ENCODE measurements at regions not wholly inside any gene's neighbourhood (a gene's known extent, or its start where the extent isn't known, plus 50 kb on each side); places are given as distances from the start of the nearest gene placed in this dataset.

DNA sequence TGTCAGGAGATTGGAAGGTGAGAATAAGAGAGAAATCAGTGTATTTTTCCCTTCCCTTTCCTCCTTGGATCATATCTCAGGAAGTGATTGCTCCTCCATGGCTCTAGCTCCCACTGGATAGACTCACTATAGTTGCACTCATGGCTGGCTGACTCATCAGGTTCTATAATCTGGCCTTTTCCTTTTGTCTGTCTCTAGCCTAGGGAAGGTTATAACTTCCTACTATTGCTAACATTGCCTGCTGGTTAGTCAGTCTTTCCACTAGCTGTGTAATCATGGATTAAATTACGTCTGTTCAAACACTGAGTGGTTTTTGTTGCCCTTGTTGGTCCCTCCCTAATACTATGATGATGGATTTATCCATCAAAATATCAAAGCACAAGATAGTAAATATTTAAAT, 195.5 kb upstream of the VEGFC start:
- Histone ChIP-seq H3K9me3 (ENCODE audit: low read depth) (no peaks in the 10 kb centered on the region), H3K27ac (no peak overlapping the region), H3K4me1 (ENCODE audit: low read depth) (no peaks in the 10 kb centered on the region), H3K27me3 (peaks cover 6% of the 10 kb centered on the region), H3K36me3 (no peaks in the 10 kb centered on the region), H3K4me3 (no peak overlapping the region)
- no peak for TF ChIP-seq CTCF (IDR thresholded peaks at IDR 0.05; ENCODE audit: low read depth, low read length)
- DNase-seq (ENCODE audit: low read depth in 1 of 2, low spot score in 1 of 2), result peak in 1 of 2 donors; percentile 88

DNA sequence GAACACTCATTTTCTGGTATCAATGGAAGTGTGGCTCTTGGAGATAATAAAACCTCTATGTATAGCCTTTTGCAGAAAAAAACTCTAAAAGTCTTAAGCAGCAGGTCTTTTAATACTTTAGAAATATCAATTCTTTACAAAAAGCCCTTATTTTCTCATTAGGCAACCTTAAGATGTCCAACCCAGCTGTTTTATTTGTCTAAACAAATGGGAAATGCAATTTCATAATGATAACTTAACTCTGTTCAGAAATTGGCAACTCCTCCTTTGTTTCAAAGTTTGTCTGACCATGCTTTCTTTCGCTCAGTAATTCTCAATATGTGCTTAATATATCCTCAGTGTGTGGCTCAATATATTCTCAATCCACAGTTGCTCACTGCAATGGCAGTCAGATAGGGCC, 196.5 kb upstream of the VEGFC start:
- Histone ChIP-seq H3K27ac (no peak overlapping the region), H3K4me3 (no peak overlapping the region), H3K27me3 (peaks cover 6% of the 10 kb centered on the region), H3K4me1 (ENCODE audit: low read depth) (no peaks in the 10 kb centered on the region), H3K9me3 (ENCODE audit: low read depth) (no peaks in the 10 kb centered on the region), H3K36me3 (no peaks in the 10 kb centered on the region)
- no peak for DNase-seq (ENCODE audit: low read depth in 1 of 2, low spot score in 1 of 2)
- TF ChIP-seq CTCF (IDR thresholded peaks at IDR 0.05; ENCODE audit: low read depth, low read length), result no peak

DNA sequence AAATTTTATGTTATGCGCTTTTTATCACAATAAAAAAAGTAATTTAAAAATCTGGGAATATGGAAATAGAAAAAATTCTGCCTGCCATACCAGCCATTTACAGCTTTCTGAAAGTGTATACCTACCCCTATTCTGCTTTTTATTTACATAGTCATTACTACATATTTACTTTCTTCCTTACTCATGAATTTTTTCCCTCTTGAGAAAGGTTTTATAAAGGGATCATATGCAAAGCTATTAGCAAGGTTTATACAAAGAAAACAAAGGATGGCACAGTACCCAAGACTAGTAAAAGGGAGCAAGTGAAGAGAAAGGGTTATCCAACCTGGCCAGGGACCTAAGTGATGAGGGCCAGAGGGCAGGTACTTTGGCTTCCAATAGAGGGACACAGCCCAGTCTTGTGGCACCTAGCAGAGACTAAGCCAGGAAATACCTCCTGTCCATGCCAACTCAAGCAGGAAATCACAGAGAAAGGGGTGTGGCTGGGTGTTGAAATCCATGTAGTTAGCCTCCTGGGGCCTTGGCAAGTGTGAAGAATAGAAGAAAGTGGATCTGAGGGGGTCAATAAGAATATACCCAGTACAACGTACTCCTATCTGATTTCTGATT, 207.3 kb upstream of the VEGFC start:
- Histone ChIP-seq H3K36me3 (no peaks in the 10 kb centered on the region), H3K27me3 (peaks cover 5% of the 10 kb centered on the region), H3K9me3 (ENCODE audit: low read depth) (no peaks in the 10 kb centered on the region), H3K4me3 (no peak overlapping the region), H3K27ac (no peak overlapping the region), H3K4me1 (ENCODE audit: low read depth) (peaks cover 9% of the 10 kb centered on the region)
- no peak for TF ChIP-seq CTCF (IDR thresholded peaks at IDR 0.05; ENCODE audit: low read depth, low read length)
- DNase-seq (ENCODE audit: low read depth in 1 of 2, low spot score in 1 of 2), result peak in 1 of 2 donors; percentile 13

DNA sequence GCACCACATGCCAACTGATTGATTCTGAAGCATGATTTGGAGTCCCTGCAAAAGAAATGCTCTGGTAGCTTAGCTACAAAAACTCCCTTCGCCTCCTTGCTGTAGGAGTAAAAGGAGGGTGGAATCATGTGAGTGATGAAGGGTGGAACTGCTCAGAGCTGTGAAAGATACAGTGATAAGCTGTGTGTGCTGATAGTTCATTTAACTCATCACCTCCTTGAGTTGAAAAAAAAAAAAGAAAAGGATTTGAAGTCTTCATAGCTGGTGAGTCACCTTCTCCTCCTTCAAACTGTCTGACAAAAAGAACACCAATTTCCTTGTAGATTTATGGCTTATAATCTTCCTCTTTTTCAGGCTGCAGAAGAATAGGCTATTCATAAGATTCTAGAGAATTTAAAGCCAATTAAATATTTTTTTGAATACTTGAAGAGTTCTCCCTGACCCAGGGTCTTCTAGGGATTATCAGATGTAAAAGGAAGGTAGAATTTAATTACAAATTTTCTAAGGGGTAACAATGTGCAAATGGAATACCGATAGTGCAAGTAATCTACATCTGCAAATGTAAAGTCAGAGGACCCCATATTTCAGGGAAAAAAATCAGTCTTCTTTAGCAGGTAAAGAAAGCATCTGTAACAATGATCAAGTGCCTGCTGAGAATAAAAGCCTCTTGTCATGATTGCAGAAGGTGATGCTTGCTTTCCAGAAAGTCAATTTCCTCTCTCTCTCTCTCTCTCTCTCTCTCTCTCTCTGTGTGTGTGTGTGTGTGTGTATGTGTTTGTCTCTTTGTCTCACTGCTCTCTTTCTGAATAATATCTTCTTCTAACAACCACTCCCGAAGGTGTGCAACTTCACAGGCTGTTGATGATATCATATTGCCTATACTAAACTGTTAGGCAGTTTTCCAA, 208.8 kb upstream of the VEGFC start:
- H3K27ac ChIP-seq, result no peak overlapping the region
- no peaks in the 10 kb centered on the region for H3K36me3 ChIP-seq
- H3K4me3 ChIP-seq, result no peak overlapping the region
- peak; percentile 15 to 58 for DNase-seq (ENCODE audit: low read depth in 1 of 2, low spot score in 1 of 2)
- peaks cover 5% of the 10 kb centered on the region for H3K27me3 ChIP-seq
- H3K9me3 ChIP-seq (ENCODE audit: low read depth), result no peaks in the 10 kb centered on the region
- peaks cover 9% of the 10 kb centered on the region for H3K4me1 ChIP-seq (ENCODE audit: low read depth)
- no peak for TF ChIP-seq CTCF (IDR thresholded peaks at IDR 0.05; ENCODE audit: low read depth, low read length)

- H3K4me3 ChIP-seq, result no peak overlapping the region
- H3K9me3 ChIP-seq (ENCODE audit: low read depth), result no peaks in the 10 kb centered on the region
- DNase-seq (ENCODE audit: low read depth in 1 of 2, low spot score in 1 of 2), result peak in 1 of 2 donors; percentile 65
- no peak for TF ChIP-seq CTCF (IDR thresholded peaks at IDR 0.05; ENCODE audit: low read depth, low read length)
- H3K36me3 ChIP-seq, result no peaks in the 10 kb centered on the region
- H3K4me1 ChIP-seq (ENCODE audit: low read depth), result peaks cover 9% of the 10 kb centered on the region
- peaks cover 10% of the 10 kb centered on the region for H3K27me3 ChIP-seq
- no peak overlapping the region for H3K27ac ChIP-seq
Measured at GRCh38 chr4:177005674-177006230, 213.0 kb upstream of the VEGFC start.
